ENCODE measurements at regions not wholly inside any gene's neighbourhood (a gene's known extent, or its start where the extent isn't known, plus 50 kb on each side); places are given as distances from the start of the nearest gene placed in this dataset.
A peak's percentile ranks its signal among the peaks of the same experiment; 100 is the strongest.
"Not testable (repeated sequence)": the region's sequence is repeated elsewhere in the genome, so short reads cannot be mapped to it uniquely, and the experiment has no call there.

DNA sequence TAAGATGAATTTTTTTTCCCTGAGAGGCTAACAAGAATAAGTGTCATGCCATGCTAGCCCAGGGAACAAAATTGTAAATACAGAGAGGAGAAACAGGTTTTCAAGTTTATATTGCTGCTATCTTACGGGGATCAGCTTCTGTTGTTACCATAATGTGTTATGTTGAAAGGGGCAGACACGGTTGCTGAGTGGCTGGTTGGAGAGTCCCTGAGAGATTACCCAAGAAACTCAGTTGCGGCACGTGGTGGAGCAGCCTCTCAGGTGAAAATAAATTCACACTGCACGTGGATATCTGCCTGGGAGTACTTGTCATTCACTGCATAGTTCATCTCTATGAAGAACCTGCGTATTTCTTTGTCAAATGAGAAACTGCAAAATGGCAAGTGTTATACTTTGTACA is 293.6 kb downstream of the TDRD3 start:
- no peak for DNase-seq (ENCODE audit: low read depth in 3 of 3)

DNA sequence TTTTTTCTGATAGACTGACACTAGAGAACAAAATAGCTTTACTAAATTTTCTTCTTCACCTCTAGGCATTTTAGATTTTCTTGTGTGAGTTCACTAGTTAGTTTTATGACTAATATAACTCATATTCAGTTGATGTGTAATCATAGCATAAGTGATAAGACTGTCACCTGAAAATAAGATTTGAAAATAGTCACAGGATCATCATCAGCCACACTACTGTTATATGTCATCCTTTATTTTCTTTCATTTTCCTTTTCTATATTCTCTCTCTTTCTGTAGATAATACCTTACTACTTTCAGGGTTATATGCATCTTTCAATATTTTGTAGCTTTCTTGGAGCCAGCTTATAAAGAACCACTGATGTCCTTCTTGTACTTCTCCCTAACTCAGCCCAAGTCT is 292.6 kb downstream of the TDRD3 start:
- no peak for DNase-seq (ENCODE audit: low read depth in 3 of 3)

DNA sequence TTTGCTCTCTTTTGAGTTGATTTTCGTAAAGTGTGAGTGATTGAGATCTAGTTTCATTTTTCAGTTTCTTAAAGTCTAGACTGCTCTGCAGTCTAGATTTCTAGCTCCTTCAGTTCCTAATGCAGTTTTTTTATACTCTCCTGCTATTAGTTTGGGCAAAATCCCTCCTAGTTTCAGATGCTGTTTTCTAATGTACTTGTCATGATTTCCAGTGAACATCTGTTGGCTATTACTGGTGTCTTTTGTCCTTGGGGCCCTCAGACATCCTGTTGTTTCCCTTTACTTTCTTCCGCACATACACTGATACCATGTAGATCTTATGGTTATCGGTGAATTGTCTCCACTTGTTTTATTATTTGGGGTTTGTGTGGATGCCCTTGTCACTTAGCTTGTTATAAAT is 292.1 kb downstream of the TDRD3 start:
- no peak for DNase-seq (ENCODE audit: low read depth in 3 of 3)

DNA sequence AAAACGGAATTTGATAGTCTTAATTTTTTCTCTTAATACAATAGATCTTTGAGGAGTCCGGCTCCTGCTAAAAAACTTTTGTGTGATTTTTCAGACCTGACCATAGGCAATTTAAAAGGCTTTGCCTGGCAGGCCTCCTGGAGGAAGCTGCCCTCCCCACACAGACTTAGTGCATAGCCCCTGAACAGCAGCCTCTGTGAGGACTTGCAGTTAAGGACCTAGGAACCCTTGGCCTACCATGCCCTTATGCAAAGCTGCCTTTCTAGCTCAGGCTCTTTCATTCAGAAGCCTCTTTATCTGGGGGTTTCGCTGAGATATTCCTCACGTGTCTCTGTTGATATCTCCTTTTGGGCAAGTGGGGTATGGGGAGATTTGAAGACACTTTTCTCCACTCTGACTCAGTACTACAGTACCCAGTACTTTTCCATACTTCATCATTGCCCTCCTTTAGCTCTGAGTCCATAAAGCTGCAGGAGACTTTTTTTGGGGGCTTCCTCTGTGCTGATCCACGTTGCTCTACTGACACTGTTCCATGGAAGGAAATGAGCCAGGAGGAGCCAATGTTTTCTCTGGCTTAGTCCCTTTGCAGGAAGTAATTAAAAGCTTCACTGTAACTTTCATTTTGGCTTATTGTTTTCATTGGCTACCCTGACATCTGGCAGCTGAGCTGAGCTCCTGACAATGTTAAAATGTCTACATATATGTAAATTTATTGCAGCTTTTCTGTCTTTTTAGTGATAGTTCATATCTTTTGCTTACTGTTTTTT is 283.1 kb downstream of the TDRD3 start:
- no peak for DNase-seq (ENCODE audit: low read depth in 3 of 3)

- no peak for DNase-seq (ENCODE audit: low read depth in 3 of 3)
Observed at GRCh38 chr13:60679131-60679530, 282.1 kb downstream of the TDRD3 start.

GRCh38 chr13:60671386-60671785 is 274.4 kb downstream of the TDRD3 start:
- no peak for DNase-seq (ENCODE audit: low read depth in 3 of 3)

- DNase-seq (ENCODE audit: low read depth in 3 of 3) = no peak
Observed at GRCh38 chr13:60663788-60664187, 266.8 kb downstream of the TDRD3 start.

DNA sequence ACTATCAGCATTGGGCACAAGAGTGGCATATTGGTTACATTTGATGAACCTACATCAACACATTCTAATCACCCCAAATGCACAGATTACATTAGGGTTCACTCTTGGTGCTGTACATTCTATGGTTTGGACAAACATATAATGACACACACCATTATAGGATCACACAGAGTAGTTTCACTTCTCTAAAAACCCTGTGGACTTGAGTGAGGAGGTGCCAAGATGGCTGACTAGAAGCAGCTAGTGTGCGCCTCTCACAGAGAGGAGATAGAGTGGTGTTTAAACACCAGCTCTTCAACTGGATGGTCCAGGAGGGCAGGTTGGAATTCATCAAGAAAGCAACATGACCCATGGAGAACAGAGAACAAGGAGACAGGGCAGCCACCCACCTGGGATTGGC is 265.6 kb downstream of the TDRD3 start:
- DNase-seq (ENCODE audit: low read depth in 3 of 3) = no peak

DNA sequence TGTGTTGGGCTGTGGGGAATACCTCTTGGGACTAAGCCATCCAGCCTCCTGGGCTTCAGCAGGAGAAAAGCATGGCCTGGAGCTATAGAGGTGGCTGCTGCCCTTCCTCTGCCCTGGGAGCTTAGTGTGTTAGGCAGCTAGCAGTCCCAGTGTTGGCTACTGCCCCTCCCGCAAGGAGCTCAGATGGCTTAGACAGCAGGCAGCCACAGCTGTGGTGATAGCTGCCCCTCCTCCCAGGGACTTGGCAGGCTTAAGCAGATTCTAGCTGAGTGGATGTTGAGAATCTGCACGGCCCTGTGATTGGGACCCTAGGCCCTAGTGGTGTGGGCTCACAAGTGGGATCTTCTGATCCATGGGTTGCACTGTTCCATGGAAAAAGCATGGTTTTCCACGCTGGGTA is 264.5 kb downstream of the TDRD3 start:
- DNase-seq (ENCODE audit: low read depth in 3 of 3) = no peak

- not testable (repeated sequence) for DNase-seq (ENCODE audit: low read depth in 3 of 3)
Observed at GRCh38 chr13:60657586-60657985, 260.6 kb downstream of the TDRD3 start.

DNA sequence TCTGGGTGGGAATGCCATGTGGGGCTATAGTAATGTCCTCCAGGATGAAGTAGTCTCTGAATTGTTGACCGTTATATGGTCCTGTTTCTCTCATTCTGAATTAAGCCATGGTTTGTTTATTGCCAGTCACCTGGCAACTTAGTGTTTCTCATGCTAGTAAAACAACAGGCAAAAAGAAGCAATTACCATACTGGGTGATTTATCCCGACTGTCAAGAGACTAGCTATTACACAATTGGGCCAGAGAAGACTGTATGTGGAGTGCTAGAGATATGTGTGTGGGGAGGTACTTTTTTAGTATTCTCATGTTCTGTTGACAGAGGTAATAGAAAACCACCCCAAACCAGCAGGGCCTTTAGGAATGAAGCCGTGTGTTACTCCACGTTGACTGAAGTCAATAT is 258.2 kb downstream of the TDRD3 start:
- DNase-seq (ENCODE audit: low read depth in 3 of 3) = no peak

GRCh38 chr13:60654415-60654814 is 257.4 kb downstream of the TDRD3 start:
- no peak for DNase-seq (ENCODE audit: low read depth in 3 of 3)

DNA sequence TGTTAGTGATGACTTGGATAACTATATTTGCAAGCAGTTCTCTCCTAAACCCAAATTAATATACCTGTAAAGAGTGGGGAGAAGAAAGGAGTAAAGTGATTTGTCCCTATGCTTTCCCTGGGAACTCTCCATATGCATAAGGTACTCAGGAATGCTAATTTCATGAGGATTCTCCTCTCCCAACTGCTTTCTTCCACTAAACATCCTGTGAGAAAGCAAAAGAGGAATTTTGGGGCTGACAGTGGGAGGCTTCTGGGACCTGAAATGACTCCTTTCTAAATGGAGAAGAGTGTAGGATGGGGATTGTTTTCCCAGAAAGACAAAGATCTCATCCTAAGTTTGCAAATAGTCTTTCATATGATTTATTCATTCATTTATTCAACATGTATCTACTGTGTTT is 250.5 kb downstream of the TDRD3 start:
- no peak for DNase-seq (ENCODE audit: low read depth in 3 of 3)

- no peak for DNase-seq (ENCODE audit: low read depth in 3 of 3)
Observed at GRCh38 chr13:60646620-60647019, 249.6 kb downstream of the TDRD3 start.

DNA sequence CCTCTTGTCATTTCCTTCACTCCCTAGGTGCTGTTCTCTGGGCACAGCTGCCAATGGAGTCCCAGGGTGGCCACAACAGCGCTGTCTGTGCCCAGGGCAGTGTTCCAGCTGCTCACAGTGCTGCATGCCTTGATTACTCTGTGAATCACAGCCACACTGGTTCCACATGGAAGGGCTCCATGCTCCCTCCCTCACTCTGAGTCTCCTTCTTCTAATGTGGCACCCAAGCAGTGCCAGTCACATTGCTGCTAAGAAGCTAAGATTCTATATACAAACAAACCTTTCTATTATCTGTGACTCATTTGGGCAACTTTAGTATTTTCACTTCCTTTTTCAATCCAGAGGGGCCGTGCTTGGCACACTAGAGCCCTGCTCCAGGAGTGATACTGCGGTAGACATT is 248.7 kb downstream of the TDRD3 start:
- DNase-seq (ENCODE audit: low read depth in 3 of 3) = no peak

- no peak for DNase-seq (ENCODE audit: low read depth in 3 of 3)
Observed at GRCh38 chr13:60642552-60642951, 245.5 kb downstream of the TDRD3 start.

DNA sequence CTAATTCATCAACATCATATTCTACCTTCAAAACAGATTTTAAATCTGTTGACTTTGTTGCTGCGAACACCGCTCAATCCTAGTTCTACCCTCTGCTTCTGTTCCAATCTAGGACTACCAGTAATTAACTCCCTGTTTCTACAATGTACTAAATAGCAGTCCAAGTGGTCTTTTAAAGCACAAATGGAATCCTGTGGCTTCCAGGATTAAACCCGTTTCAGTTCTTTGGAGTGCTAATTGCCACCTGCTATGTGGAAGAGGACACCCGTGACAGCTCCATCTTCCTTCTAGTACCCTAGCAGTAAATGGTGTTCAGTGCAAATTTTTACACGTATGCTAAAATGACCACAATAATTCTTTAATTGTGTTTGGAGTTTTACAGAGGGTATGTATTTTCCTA is 232.1 kb downstream of the TDRD3 start:
- no peak for DNase-seq (ENCODE audit: low read depth in 3 of 3)

- DNase-seq (ENCODE audit: low read depth in 3 of 3) = peak in 2 of 3 donors; percentile 1 to 2
Observed at GRCh38 chr13:60627071-60627686, 230.2 kb downstream of the TDRD3 start.
